Astrocyte of the spinal cord (primary cell): ENCODE measurements at regions not wholly inside any gene's neighbourhood (a gene's known extent, or its start where the extent isn't known, plus 50 kb on each side); places are given as distances from the start of the nearest gene placed in this dataset.

Experiments used
- DNase-seq: peaks from one replicate; pipeline ENCODE4 v3.0.0; 2011; ENCODE audit warnings: low read depth, low spot score
- H3K4me3 ChIP-seq: 2 replicates; pipeline ENCODE4 v1.5.1; 2011; ENCODE audit warnings: low read depth, mild to moderate bottlenecking, low read length, moderate library complexity
- in situ Hi-C: cut with HindIII; loops from 2 replicates; pipeline ENCODE4 v1.10.0; 2017; ENCODE audit warnings: low sequenced_read_pairs
- TF ChIP-seq, protein P1 (sequence below): IDR thresholded peaks from 2 replicates; pipeline ENCODE4 v1.5.1; 2012; ENCODE audit warnings: low read depth, mild to moderate bottlenecking, low read length, inconsistent platforms

DNA sequence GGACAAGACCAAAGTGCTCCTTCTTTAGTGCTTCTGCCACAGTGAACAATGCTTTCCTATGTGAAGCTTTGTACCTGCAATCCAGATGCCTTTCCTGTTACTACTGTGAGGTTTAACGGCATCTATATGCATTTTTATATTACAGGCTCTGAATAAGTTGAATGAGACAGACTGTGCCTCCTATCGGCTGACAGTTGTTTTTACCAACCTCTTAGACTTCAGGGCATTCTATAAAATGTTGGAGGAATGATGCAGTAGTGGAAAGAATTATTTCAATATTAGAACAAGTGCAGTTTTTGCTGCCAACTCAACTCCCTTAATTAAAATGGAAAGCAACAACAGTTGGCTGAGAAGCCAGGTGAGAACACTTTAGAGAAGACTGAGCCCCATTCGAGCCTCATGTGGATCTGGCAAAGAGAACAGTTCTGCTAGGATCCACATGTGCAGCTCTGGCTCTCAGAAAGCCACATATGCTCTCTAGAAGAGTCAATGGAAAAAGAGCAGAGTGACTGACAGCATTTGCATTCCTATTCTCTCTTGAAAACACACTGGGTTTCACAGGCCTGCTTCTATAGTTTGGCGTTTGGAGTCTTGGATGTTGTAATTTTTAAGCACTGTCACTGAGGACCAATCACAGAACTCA, 147.5 kb downstream of the LURAP1L start:
- no peak overlapping the region for H3K4me3 ChIP-seq
- no peak for DNase-seq
- TF ChIP-seq, protein P1, sequence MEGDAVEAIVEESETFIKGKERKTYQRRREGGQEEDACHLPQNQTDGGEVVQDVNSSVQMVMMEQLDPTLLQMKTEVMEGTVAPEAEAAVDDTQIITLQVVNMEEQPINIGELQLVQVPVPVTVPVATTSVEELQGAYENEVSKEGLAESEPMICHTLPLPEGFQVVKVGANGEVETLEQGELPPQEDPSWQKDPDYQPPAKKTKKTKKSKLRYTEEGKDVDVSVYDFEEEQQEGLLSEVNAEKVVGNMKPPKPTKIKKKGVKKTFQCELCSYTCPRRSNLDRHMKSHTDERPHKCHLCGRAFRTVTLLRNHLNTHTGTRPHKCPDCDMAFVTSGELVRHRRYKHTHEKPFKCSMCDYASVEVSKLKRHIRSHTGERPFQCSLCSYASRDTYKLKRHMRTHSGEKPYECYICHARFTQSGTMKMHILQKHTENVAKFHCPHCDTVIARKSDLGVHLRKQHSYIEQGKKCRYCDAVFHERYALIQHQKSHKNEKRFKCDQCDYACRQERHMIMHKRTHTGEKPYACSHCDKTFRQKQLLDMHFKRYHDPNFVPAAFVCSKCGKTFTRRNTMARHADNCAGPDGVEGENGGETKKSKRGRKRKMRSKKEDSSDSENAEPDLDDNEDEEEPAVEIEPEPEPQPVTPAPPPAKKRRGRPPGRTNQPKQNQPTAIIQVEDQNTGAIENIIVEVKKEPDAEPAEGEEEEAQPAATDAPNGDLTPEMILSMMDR: no peak
- in situ Hi-C loops: no loop called here

DNA sequence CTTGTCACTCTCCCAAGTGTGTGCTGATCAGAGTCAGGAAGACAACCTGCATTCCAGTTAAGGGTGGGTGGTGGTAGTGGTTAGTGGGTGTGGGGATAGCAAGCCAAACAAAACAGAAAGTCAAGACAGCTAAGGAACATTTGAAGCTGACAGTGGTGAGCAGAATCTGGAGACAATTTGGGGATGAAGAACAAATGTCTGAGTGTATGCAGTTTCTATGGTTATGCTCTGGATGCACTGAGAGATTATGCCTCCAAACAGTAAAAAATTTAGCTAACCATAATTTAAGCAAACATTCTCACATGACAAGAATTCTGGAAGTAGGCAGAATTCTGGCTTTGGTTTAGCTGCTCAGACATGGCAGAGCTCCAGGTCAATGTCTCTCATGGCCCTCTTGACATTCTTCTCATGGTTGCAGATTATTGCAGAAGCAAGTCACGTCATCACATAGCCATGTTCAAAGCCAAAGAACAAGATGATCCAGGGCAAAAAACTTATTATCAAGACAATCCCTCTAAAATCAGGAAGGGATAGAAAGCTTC, 148.7 kb downstream of the LURAP1L start:
- DNase-seq: peak; percentile 81
- in situ Hi-C loops: no loop called here
- TF ChIP-seq, protein P1: no peak
- H3K4me3 ChIP-seq: no peak overlapping the region

DNA sequence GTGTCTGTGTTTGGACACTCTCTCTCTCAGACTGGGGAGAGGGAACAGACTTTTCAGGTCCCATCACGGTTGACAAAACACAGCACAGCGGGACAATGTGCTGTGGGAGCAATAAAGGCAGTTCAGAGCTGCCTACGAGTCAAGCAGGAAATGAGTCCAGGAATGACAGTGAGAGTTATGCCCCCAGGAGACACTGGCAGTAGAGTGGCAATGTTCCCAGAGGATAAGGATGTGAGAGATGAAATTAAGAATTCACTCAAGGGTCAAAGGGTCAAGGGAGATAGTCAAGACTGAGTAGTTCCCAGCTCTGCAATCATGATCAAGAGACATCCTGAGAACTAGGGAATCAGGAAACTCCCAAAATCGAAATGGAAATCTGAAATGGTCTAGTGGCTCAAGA, 156.1 kb downstream of the LURAP1L start:
- in situ Hi-C loops: no loop called here
- TF ChIP-seq, protein P1: no peak
- H3K4me3 ChIP-seq: no peak overlapping the region
- DNase-seq: no peak

DNA sequence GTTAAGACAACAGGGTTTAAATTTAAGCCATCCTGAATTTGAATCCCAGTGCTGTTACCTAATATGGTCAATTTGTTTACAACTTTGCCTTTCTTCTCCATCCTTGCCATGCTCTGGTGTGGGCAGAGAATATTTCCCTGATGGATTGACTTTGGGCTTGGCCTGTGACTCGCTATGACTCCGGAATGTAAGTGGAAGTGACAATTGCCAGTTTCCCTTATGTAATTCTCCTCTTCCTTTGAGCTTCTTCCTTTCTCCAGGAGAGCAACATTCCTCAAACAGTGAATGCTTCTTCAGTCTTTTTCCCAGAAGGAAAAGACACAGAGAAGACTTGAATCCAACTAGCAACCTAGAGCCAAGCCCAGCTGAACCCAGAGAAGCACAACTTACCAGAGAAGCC, 159.1 kb downstream of the LURAP1L start:
- H3K4me3 ChIP-seq: no peak overlapping the region
- TF ChIP-seq, protein P1: no peak
- in situ Hi-C loops: no loop called here
- no peak for DNase-seq

DNA sequence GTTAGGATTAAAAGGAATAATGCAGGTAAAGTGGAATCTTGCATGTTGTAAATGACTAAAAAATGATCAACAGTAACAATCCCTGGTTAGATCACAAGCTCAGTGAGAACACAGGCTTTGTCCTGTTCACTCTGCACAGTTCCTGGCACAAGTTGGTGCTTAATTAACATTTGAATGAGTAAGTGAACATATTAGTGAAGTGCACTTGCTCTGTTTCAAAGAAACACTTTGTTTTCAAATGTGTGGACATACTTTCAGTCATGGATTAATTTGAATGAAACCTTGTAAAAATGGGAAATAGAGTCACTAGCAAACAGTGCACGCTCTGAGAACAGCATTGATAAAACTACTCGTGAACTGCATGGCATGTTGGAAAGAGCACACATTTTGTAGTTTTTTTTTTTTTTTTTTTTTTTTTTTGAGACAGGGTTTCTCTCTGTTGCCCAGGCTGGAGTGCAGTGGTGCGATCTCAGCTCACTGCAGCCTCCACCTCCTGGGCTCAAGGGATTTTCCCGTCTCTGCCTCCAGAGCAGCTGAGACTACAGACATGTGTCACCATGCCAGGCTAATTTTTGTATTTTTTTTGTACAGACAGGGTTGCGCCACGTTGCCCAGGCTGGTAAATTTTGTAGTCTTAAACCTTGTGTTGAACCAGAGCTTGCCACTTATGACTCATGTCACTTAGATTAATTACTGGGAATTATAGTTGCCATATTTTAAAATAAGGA, 159.9 kb downstream of the LURAP1L start:
- no peak for DNase-seq
- H3K4me3 ChIP-seq: no peak overlapping the region
- TF ChIP-seq, protein P1: no peak
- in situ Hi-C loops: no loop called here

DNA sequence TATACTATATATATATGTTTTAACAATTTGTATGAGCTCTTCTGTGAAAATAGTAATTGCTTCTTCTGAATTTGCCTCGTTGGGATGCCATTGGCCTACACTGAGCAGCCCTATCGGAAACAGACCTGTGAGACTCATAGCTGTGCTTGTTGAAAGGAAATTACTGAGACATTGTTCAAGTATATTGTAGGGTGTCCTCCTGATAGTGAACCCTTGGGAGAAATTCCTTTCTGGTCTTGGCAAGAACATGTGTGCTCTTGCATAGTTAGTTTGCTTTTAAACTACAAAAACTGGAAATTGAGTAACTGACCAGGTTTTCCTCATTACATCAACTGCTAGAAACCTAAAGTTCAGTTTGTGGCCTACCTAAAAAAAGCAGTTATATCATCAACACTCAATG, 160.9 kb downstream of the LURAP1L start:
- in situ Hi-C loops: no loop called here
- no peak overlapping the region for H3K4me3 ChIP-seq
- peak; percentile 53 for DNase-seq
- TF ChIP-seq, protein P1: no peak
